IPS-20b (cell line): ENCODE measurements at regions not wholly inside any gene's neighbourhood (a gene's known extent, or its start where the extent isn't known, plus 50 kb on each side); places are given as distances from the start of the nearest gene placed in this dataset.
"Not testable (repeated sequence)": the region's sequence is repeated elsewhere in the genome, so short reads cannot be mapped to it uniquely, and the experiment has no call there.

Source experiments
- H3K27ac ChIP-seq: one replicate; pipeline ENCODE4 v1.5.1; 2013; ENCODE audit warnings: low read length
- H3K27me3 ChIP-seq: 2 replicates; pipeline ENCODE4 v1.6.1; 2013; ENCODE audit warnings: mild to moderate bottlenecking, low read length, inconsistent platforms; ENCODE audit not compliant: insufficient read depth
- H3K36me3 ChIP-seq: 2 replicates; pipeline ENCODE4 v1.6.1; 2013; ENCODE audit warnings: low read depth, mild to moderate bottlenecking, inconsistent platforms, low read length, moderate library complexity; ENCODE audit not compliant: insufficient read depth
- H3K4me1 ChIP-seq: 2 replicates; pipeline ENCODE4 v1.6.1; 2013; ENCODE audit warnings: mild to moderate bottlenecking, control low read depth, inconsistent platforms, low read length, moderate library complexity; ENCODE audit not compliant: insufficient read depth
- H3K4me3 ChIP-seq: 2 replicates; pipeline ENCODE4 v1.5.1; 2013; ENCODE audit warnings: mild to moderate bottlenecking, low read length, inconsistent platforms
- H3K9ac ChIP-seq: 2 replicates; pipeline ENCODE4 v1.6.1; 2013; ENCODE audit warnings: low read depth, mild to moderate bottlenecking, inconsistent platforms, low read length, moderate library complexity
- H3K9me3 ChIP-seq: 2 replicates; pipeline ENCODE4 v1.6.1; 2013; ENCODE audit warnings: mild to moderate bottlenecking, low read depth, low read length, inconsistent platforms; ENCODE audit not compliant: insufficient read depth

DNA sequence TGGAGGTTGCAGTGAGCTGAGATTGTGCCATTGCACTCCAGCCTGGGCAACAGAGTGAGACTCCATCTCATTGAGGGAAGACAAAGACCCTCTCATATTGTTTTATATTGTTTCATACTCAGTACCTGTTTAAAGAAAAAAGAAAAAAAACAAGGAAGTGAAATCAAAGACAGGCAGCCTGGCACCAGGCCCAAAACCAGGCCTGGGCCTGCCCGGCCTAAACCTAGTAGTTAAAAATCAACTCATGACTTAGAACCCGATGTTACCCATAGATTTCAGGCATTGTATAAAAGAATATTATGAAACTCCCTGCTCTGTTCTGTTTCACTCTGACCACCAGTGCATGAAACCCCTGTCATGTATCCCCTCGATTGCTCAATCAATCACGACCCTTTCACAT lies 50.2 kb upstream of the GOLGA8O start:
- not testable (repeated sequence) for H3K27ac ChIP-seq, H3K4me1 ChIP-seq, H3K9me3 ChIP-seq, H3K9ac ChIP-seq, H3K4me3 ChIP-seq, H3K27me3 ChIP-seq, H3K36me3 ChIP-seq
